ENCODE measurements at regions not wholly inside any gene's neighbourhood (a gene's known extent, or its start where the extent isn't known, plus 50 kb on each side); places are given as distances from the start of the nearest gene placed in this dataset.

- Histone ChIP-seq H3K9me3 (ENCODE audit: control insufficient read depth in 3 of 3, low read length in 3 of 3) (no peaks in the 10 kb centered on the region), H3K9ac (ENCODE audit: low read depth in 1 of 3, low read length in 3 of 3) (no peak overlapping the region), H3K27me3 (ENCODE audit: control insufficient read depth in 3 of 3, insufficient read depth in 3 of 3, low read length in 3 of 3) (peaks cover 0 to 2% (median 0%) of the 10 kb centered on the region in 3 donors), H3K4me1 (ENCODE audit: control insufficient read depth in 3 of 3, insufficient read depth in 3 of 3, low read length in 3 of 3) (no peaks in the 10 kb centered on the region), H3K4me3 (ENCODE audit: low read length in 3 of 3) (no peak overlapping the region), H3K27ac (ENCODE audit: low read depth, low read length) (no peak overlapping the region), H3K36me3 (ENCODE audit: control insufficient read depth in 3 of 3, insufficient read depth in 3 of 3, low read length in 3 of 3) (peaks cover 0 to 9% (median 0%) of the 10 kb centered on the region in 3 donors)
Measured at GRCh38 chr2:120966510-120967254, 231.0 kb downstream of the GLI2 start.

- H3K4me1 ChIP-seq (ENCODE audit: control insufficient read depth in 3 of 3, insufficient read depth in 3 of 3, low read length in 3 of 3) = no peaks in the 10 kb centered on the region
- H3K36me3 ChIP-seq (ENCODE audit: control insufficient read depth in 3 of 3, insufficient read depth in 3 of 3, low read length in 3 of 3) = peaks cover 0 to 9% (median 2%) of the 10 kb centered on the region in 3 donors
- H3K9ac ChIP-seq (ENCODE audit: low read depth in 1 of 3, low read length in 3 of 3) = no peak overlapping the region
- no peaks in the 10 kb centered on the region for H3K27me3 ChIP-seq (ENCODE audit: control insufficient read depth in 3 of 3, insufficient read depth in 3 of 3, low read length in 3 of 3)
- H3K4me3 ChIP-seq (ENCODE audit: low read length in 3 of 3) = no peak overlapping the region
- H3K9me3 ChIP-seq (ENCODE audit: control insufficient read depth in 3 of 3, low read length in 3 of 3) = no peaks in the 10 kb centered on the region
- H3K27ac ChIP-seq (ENCODE audit: low read depth, low read length) = no peak overlapping the region
Measured at GRCh38 chr2:120968307-120969015, 232.8 kb downstream of the GLI2 start.

- H3K4me1 ChIP-seq (ENCODE audit: control insufficient read depth in 3 of 3, insufficient read depth in 3 of 3, low read length in 3 of 3) = no peaks in the 10 kb centered on the region
- H3K4me3 ChIP-seq (ENCODE audit: low read length in 3 of 3) = no peak overlapping the region
- H3K27me3 ChIP-seq (ENCODE audit: control insufficient read depth in 3 of 3, insufficient read depth in 3 of 3, low read length in 3 of 3) = no peaks in the 10 kb centered on the region
- no peak overlapping the region for H3K9ac ChIP-seq (ENCODE audit: low read depth in 1 of 3, low read length in 3 of 3)
- no peak overlapping the region for H3K27ac ChIP-seq (ENCODE audit: low read depth, low read length)
- H3K36me3 ChIP-seq (ENCODE audit: control insufficient read depth in 3 of 3, insufficient read depth in 3 of 3, low read length in 3 of 3) = peaks cover 0 to 11% (median 2%) of the 10 kb centered on the region in 3 donors
- H3K9me3 ChIP-seq (ENCODE audit: control insufficient read depth in 3 of 3, low read length in 3 of 3) = no peaks in the 10 kb centered on the region
Measured at GRCh38 chr2:120969613-120970355, 234.1 kb downstream of the GLI2 start.

- no peaks in the 10 kb centered on the region for H3K4me1 ChIP-seq (ENCODE audit: control insufficient read depth in 3 of 3, insufficient read depth in 3 of 3, low read length in 3 of 3)
- H3K4me3 ChIP-seq (ENCODE audit: low read length in 3 of 3) = no peak overlapping the region
- H3K36me3 ChIP-seq (ENCODE audit: control insufficient read depth in 3 of 3, insufficient read depth in 3 of 3, low read length in 3 of 3) = peaks cover 0 to 18% (median 2%) of the 10 kb centered on the region in 3 donors
- no peak overlapping the region for H3K27ac ChIP-seq (ENCODE audit: low read depth, low read length)
- H3K27me3 ChIP-seq (ENCODE audit: control insufficient read depth in 3 of 3, insufficient read depth in 3 of 3, low read length in 3 of 3) = no peaks in the 10 kb centered on the region
- H3K9me3 ChIP-seq (ENCODE audit: control insufficient read depth in 3 of 3, low read length in 3 of 3) = no peaks in the 10 kb centered on the region
- no peak overlapping the region for H3K9ac ChIP-seq (ENCODE audit: low read depth in 1 of 3, low read length in 3 of 3)
Measured at GRCh38 chr2:120971866-120972265, 236.2 kb downstream of the GLI2 start.

GRCh38 chr2:120972286-120972685, 236.6 kb downstream of the GLI2 start:
- peaks cover 0 to 18% (median 2%) of the 10 kb centered on the region in 3 donors for H3K36me3 ChIP-seq (ENCODE audit: control insufficient read depth in 3 of 3, insufficient read depth in 3 of 3, low read length in 3 of 3)
- H3K4me3 ChIP-seq (ENCODE audit: low read length in 3 of 3) = no peak overlapping the region
- no peak overlapping the region for H3K27ac ChIP-seq (ENCODE audit: low read depth, low read length)
- H3K4me1 ChIP-seq (ENCODE audit: control insufficient read depth in 3 of 3, insufficient read depth in 3 of 3, low read length in 3 of 3) = no peaks in the 10 kb centered on the region
- H3K9ac ChIP-seq (ENCODE audit: low read depth in 1 of 3, low read length in 3 of 3) = no peak overlapping the region
- no peaks in the 10 kb centered on the region for H3K27me3 ChIP-seq (ENCODE audit: control insufficient read depth in 3 of 3, insufficient read depth in 3 of 3, low read length in 3 of 3)
- H3K9me3 ChIP-seq (ENCODE audit: control insufficient read depth in 3 of 3, low read length in 3 of 3) = no peaks in the 10 kb centered on the region

- no peaks in the 10 kb centered on the region for H3K9me3 ChIP-seq (ENCODE audit: control insufficient read depth in 3 of 3, low read length in 3 of 3)
- peaks cover 0 to 18% (median 2%) of the 10 kb centered on the region in 3 donors for H3K36me3 ChIP-seq (ENCODE audit: control insufficient read depth in 3 of 3, insufficient read depth in 3 of 3, low read length in 3 of 3)
- no peak overlapping the region for H3K27ac ChIP-seq (ENCODE audit: low read depth, low read length)
- H3K4me1 ChIP-seq (ENCODE audit: control insufficient read depth in 3 of 3, insufficient read depth in 3 of 3, low read length in 3 of 3) = no peaks in the 10 kb centered on the region
- H3K9ac ChIP-seq (ENCODE audit: low read depth in 1 of 3, low read length in 3 of 3) = no peak overlapping the region
- no peak overlapping the region for H3K4me3 ChIP-seq (ENCODE audit: low read length in 3 of 3)
- no peaks in the 10 kb centered on the region for H3K27me3 ChIP-seq (ENCODE audit: control insufficient read depth in 3 of 3, insufficient read depth in 3 of 3, low read length in 3 of 3)
Measured at GRCh38 chr2:120973196-120973595, 237.5 kb downstream of the GLI2 start.

- no peak overlapping the region for H3K27ac ChIP-seq (ENCODE audit: low read depth, low read length)
- H3K27me3 ChIP-seq (ENCODE audit: control insufficient read depth in 3 of 3, insufficient read depth in 3 of 3, low read length in 3 of 3) = no peaks in the 10 kb centered on the region
- H3K4me1 ChIP-seq (ENCODE audit: control insufficient read depth in 3 of 3, insufficient read depth in 3 of 3, low read length in 3 of 3) = no peaks in the 10 kb centered on the region
- peaks cover 0 to 18% (median 2%) of the 10 kb centered on the region in 3 donors for H3K36me3 ChIP-seq (ENCODE audit: control insufficient read depth in 3 of 3, insufficient read depth in 3 of 3, low read length in 3 of 3)
- no peak overlapping the region for H3K4me3 ChIP-seq (ENCODE audit: low read length in 3 of 3)
- no peak overlapping the region for H3K9ac ChIP-seq (ENCODE audit: low read depth in 1 of 3, low read length in 3 of 3)
- no peaks in the 10 kb centered on the region for H3K9me3 ChIP-seq (ENCODE audit: control insufficient read depth in 3 of 3, low read length in 3 of 3)
Measured at GRCh38 chr2:120974950-120975349, 239.3 kb downstream of the GLI2 start.

GRCh38 chr2:120976501-120977307, 241.0 kb downstream of the GLI2 start:
- Histone ChIP-seq H3K27ac (ENCODE audit: low read depth, low read length) (no peak overlapping the region), H3K4me1 (ENCODE audit: control insufficient read depth in 3 of 3, insufficient read depth in 3 of 3, low read length in 3 of 3) (no peaks in the 10 kb centered on the region), H3K9me3 (ENCODE audit: control insufficient read depth in 3 of 3, low read length in 3 of 3) (no peaks in the 10 kb centered on the region), H3K36me3 (ENCODE audit: control insufficient read depth in 3 of 3, insufficient read depth in 3 of 3, low read length in 3 of 3) (peaks cover 0 to 9% (median 2%) of the 10 kb centered on the region in 3 donors), H3K9ac (ENCODE audit: low read depth in 1 of 3, low read length in 3 of 3) (no peak overlapping the region), H3K27me3 (ENCODE audit: control insufficient read depth in 3 of 3, insufficient read depth in 3 of 3, low read length in 3 of 3) (no peaks in the 10 kb centered on the region), H3K4me3 (ENCODE audit: low read length in 3 of 3) (no peak overlapping the region)

GRCh38 chr2:120977582-120978358, 242.1 kb downstream of the GLI2 start:
- H3K9ac ChIP-seq (ENCODE audit: low read depth in 1 of 3, low read length in 3 of 3) = no peak overlapping the region
- H3K4me1 ChIP-seq (ENCODE audit: control insufficient read depth in 3 of 3, insufficient read depth in 3 of 3, low read length in 3 of 3) = no peaks in the 10 kb centered on the region
- no peaks in the 10 kb centered on the region for H3K27me3 ChIP-seq (ENCODE audit: control insufficient read depth in 3 of 3, insufficient read depth in 3 of 3, low read length in 3 of 3)
- H3K9me3 ChIP-seq (ENCODE audit: control insufficient read depth in 3 of 3, low read length in 3 of 3) = no peaks in the 10 kb centered on the region
- H3K4me3 ChIP-seq (ENCODE audit: low read length in 3 of 3) = no peak overlapping the region
- H3K27ac ChIP-seq (ENCODE audit: low read depth, low read length) = no peak overlapping the region
- H3K36me3 ChIP-seq (ENCODE audit: control insufficient read depth in 3 of 3, insufficient read depth in 3 of 3, low read length in 3 of 3) = peaks cover 0 to 9% (median 0%) of the 10 kb centered on the region in 3 donors

Measured in skeletal muscle tissue (tissue), 3 donors.